ENCODE measurements at regions not wholly inside any gene's neighbourhood (a gene's known extent, or its start where the extent isn't known, plus 50 kb on each side); places are given as distances from the start of the nearest gene placed in this dataset.

DNA sequence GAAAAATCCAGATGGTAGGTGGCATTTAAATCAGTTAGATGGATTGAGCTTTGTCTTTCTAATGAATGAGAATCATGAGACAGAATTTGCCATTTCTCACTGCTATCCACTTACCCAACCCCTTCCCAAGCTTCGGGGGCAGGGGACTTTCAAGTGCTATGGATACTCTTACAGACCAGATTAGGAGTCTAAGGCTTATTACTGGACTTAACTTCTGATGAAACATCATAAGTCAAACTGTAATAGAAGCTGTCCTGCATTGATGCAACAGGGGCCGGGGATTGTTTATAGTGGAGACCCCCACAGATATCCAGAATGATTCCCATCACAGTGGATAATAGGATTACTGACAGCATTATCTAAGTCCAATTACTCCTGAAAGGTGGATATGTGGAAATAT is 267.0 kb downstream of the NUF2 start:
- no peak for TF ChIP-seq GATA2 (IDR thresholded peaks at IDR 0.05; ENCODE audit: low read depth, low read length)
- no peak for TF ChIP-seq GATA3 (IDR thresholded peaks at IDR 0.05; ENCODE audit: low read depth, low read length)
